GM21528 (cell line): ENCODE measurements at regions not wholly inside any gene's neighbourhood (a gene's known extent, or its start where the extent isn't known, plus 50 kb on each side); places are given as distances from the start of the nearest gene placed in this dataset.
"Not testable (repeated sequence)": the region's sequence is repeated elsewhere in the genome, so short reads cannot be mapped to it uniquely, and the experiment has no call there.

Experiments used
- ATAC-seq: cut with Tn5 transposase; IDR thresholded peaks from one replicate; pipeline ENCODE4 v1.9.1; 2021; ENCODE audit warnings: mild to moderate bottlenecking, moderate library complexity; ENCODE audit not compliant: unreplicated experiment, low FRiP score

GRCh38 chr19:29015569-29015968, 197.4 kb downstream of the UQCRFS1 start:
- no peak for ATAC-seq

GRCh38 chr19:29014857-29015436, 198.0 kb downstream of the UQCRFS1 start:
- no peak for ATAC-seq

- ATAC-seq, result no peak
Measured at GRCh38 chr19:29013988-29014387, 199.0 kb downstream of the UQCRFS1 start.

- no peak for ATAC-seq
Measured at GRCh38 chr19:29013325-29013724, 199.6 kb downstream of the UQCRFS1 start.

- ATAC-seq, result no peak
Measured at GRCh38 chr19:29012457-29012856, 200.5 kb downstream of the UQCRFS1 start.

GRCh38 chr19:29010276-29010675, 202.7 kb downstream of the UQCRFS1 start:
- no peak for ATAC-seq

- ATAC-seq, result no peak
Measured at GRCh38 chr19:29006057-29006735, 206.8 kb downstream of the UQCRFS1 start.

GRCh38 chr19:29004796-29005195, 208.2 kb downstream of the UQCRFS1 start:
- no peak for ATAC-seq

GRCh38 chr19:29003641-29004409, 209.1 kb downstream of the UQCRFS1 start:
- no peak for ATAC-seq

- ATAC-seq, result no peak
Measured at GRCh38 chr19:29002336-29002735, 210.6 kb downstream of the UQCRFS1 start.

GRCh38 chr19:29001597-29002245, 211.2 kb downstream of the UQCRFS1 start:
- no peak for ATAC-seq

GRCh38 chr19:29001141-29001581, 211.8 kb downstream of the UQCRFS1 start:
- ATAC-seq, result no peak

GRCh38 chr19:28999724-29000433, 213.1 kb downstream of the UQCRFS1 start:
- no peak for ATAC-seq

- ATAC-seq, result no peak
Measured at GRCh38 chr19:28998974-28999373, 214.0 kb downstream of the UQCRFS1 start.

- ATAC-seq, result not testable (repeated sequence)
Measured at GRCh38 chr19:28997866-28998265, 215.1 kb downstream of the UQCRFS1 start.

GRCh38 chr19:28990522-28990921, 222.4 kb downstream of the UQCRFS1 start:
- ATAC-seq, result no peak

GRCh38 chr19:28989739-28990138, 223.2 kb downstream of the UQCRFS1 start:
- no peak for ATAC-seq

- ATAC-seq, result no peak
Measured at GRCh38 chr19:28988066-28988465, 224.9 kb downstream of the UQCRFS1 start.

GRCh38 chr19:28987177-28987576, 225.8 kb downstream of the UQCRFS1 start:
- no peak for ATAC-seq

- ATAC-seq, result no peak
Measured at GRCh38 chr19:28985201-28985600, 227.8 kb downstream of the UQCRFS1 start.
